AG20443 (cell line): ENCODE measurements at regions not wholly inside any gene's neighbourhood (a gene's known extent, or its start where the extent isn't known, plus 50 kb on each side); places are given as distances from the start of the nearest gene placed in this dataset.
"Not testable (repeated sequence)": the region's sequence is repeated elsewhere in the genome, so short reads cannot be mapped to it uniquely, and the experiment has no call there.

ENCODE experiments used
- DNase-seq: peaks from one replicate; pipeline ENCODE4 v3.0.0; 2012; ENCODE audit warnings: low spot score, mixed read lengths

- DNase-seq = no peak
These were observed 754.2 kb downstream of the FAM181B start for GRCh38 chr11:81979448-81979847.

- no peak for DNase-seq
These were observed 758.3 kb downstream of the FAM181B start for GRCh38 chr11:81975261-81975900.

DNA sequence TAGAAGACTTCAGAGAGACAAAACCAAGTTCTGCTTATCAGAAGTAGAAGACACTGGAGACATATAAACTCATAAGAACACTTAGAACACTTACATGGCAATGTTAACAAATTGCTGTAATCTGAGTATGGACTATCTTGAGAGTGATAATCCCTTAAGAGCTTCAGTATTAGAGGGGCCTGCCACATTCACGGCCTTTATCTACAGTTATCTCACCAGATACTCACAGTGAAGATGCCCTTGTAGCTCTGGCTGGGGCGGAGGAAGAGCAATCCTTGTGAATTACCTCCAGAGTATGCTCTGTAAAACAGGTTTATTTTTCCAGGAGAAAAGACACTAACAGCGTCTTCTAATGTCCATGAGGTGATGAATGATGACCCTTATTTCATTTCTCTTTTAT is 762.8 kb downstream of the FAM181B start:
- DNase-seq = no peak

DNA sequence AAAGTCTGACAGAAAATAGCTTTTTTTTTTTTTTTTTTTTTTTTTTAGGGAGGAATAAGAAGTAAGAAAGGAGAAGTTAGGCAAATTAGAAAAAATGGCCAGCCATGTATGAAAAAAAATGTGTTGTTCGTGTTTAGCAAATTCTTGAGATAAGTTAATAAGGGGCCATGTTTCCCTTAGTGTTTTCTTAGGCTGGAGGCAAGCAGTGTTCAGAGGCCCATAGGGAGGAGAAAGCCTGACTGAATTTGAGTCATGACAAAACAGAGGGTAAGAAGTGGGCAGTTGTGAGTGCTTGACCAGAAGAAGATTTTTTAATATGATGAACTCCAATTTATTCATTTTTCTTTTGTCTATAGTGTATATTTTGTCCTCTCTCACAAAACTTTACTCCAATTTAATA is 766.4 kb downstream of the FAM181B start:
- no peak for DNase-seq

DNA sequence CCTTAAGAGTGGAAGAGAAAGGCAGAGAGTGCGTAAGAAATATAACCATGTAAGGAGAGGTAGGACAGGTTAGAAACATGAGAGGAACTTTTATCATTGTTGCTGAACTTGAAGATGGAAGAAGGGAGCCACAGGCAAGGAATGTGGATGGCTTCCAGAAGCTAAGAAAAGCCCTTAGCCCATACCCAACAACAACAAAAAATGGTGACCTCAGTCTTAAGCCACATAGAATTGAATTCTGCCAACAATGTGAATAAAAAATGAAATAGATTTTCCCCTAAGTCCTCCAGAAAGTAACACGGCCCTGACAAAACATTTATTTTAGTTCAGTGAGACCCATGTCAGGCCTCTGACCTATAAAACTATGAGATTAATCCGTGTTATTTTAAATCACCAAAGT is 767.3 kb downstream of the FAM181B start:
- DNase-seq = no peak

- DNase-seq = no peak
These were observed 770.6 kb downstream of the FAM181B start for GRCh38 chr11:81963018-81963417.

DNA sequence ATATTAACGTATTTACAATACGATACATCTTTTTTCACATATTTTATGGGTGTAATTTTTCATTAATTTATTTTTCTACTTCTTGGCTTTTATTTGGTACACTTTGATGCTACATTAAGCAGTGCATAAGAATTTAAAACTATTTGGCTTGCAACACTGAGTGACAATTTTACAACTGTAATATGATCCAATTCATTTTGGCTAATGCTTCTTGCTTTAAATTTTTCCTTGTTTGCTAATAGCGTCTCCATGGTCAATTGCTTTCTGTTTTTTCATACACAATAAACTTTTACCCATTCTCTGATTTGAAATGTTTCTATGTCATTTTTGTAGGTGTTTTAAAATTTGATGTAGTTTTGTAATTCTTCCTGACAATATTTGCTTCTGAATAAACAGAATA is 773.2 kb downstream of the FAM181B start:
- DNase-seq = no peak

DNA sequence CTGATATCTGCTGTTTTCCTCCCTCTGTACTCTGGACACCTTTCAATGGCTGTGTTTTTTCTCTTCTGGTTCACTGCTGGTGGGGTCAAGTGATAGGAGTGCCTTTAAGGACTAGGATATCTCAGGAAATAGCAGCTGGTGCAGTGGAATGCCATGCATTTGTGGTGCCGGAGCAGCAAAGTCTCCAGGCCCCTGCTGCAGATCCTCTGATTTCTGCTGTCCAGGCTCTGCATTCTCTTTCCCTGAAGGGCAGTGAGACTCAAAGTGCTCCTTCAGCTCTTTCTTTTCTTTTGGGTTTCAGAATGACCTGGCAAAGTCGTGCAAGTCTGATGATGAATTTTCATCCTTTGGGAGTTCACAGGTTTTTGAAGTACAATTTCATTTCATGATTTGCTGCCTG is 774.3 kb downstream of the FAM181B start:
- DNase-seq = no peak

DNA sequence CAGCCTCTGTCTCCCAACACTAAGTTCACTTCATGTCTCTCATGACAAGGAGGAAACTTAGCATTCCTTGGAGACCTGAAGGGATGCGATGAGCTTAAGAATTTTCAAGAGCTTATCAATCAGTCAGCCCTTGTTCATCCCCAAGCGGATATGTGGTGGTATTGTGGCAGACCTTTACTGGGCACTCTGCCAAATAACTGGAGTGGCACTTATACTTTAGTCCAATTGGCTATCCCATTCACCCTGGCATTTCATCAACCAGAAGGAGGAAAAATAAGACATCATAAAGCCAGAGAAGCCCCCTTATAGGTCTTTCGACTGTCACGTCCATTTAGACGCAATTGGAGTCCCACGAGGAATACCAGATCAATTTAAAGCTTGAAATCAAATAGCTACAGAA is 779.4 kb downstream of the FAM181B start:
- DNase-seq = not testable (repeated sequence)

DNA sequence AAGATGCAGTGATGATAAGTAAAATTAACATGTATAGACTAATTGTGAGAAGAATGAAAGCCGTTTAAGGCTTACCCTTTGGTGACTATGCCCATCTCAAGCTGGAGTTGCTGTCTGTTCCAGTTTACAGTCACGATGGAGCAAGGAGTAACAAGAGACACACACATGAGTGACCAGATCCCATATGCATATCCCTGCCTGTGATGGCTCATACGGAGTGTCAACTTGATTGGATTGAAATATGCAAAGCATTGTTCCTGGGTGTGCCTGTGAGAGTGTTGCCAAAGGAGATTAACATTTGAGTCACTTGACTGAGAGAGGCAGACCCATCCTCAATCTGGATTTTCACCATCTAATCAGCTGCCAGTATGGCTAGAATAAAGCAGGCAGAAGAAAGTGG is 786.8 kb downstream of the FAM181B start:
- no peak for DNase-seq

GRCh38 chr11:81942646-81943045 is 791.0 kb downstream of the FAM181B start:
- no peak for DNase-seq

DNA sequence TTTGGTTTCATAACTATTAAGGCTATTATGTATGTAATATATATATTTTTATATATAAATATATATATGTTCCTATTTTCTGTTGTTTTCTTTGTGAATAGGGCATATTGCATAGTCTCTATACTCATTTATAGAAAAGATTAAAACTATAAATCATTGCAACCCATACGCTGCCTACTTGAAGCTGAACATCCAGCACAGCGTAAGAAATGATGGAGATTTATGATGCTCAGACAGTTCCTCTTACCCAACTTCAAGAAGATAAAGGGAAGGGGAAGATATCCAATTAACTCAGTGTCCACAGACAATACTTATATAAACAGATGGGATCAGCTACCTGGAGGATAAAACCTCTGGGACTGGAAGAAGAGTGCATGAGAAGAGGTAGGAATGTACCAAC is 791.7 kb downstream of the FAM181B start:
- DNase-seq = no peak

- DNase-seq = no peak
These were observed 801.4 kb downstream of the FAM181B start for GRCh38 chr11:81932303-81932702.

GRCh38 chr11:81920205-81920604 is 813.5 kb downstream of the FAM181B start:
- DNase-seq = no peak

DNA sequence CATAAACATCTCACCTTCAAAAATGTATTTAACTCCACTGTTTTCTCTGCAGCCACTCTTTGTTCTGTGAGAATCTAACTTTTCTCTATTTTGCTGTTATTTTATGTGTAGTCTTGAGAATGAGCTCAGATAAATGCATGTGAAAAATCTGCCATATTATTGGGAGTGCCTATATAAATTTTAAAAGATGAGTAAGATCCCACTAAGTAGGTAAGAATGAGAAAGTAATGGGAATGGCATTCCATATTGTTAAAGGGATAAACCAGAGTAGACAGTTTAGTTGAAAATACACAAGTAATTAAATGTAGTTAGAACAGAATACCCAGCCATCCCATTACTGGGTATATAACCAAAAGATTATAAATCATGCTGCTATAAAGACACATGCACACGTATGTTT is 817.2 kb downstream of the FAM181B start:
- DNase-seq = no peak

DNA sequence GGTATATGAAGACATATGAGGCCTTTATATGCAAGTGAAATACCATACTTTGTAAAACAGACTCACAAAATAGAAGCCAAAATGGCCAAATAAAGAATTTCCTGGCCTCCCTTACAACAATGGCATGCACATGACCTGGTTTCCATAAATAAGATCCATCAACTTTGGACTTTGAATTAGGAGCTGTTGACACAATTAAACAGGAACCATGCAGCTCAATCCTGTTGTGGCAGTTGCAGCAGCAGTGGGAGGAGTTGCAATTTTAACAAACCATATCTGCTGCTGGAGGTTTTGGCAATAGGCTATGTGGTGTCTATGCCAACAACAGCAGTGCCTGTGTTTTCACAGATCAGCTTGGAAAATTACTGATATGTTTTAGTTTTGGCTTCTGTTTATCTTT is 818.6 kb downstream of the FAM181B start:
- DNase-seq = no peak

- no peak for DNase-seq
These were observed 819.9 kb downstream of the FAM181B start for GRCh38 chr11:81913793-81914192.

GRCh38 chr11:81907996-81908395 is 825.7 kb downstream of the FAM181B start:
- no peak for DNase-seq

DNA sequence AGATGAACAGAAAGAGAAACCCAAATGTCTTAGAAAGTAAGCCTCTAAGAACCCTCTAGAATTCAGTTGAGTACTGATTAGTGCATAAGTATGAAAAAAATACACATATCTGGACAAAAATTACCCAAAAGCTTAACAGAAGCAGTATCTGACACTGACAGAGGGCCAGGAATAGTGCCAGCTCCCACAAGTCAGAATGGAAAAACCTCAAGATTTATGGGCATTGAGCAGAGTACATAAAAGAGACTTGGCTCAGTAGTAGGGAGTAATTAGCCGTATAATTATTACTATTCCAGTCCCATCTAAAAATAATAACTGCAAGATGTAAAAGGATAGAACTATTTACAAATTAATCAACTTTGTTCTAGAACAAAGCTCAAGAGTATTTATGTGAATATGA is 834.5 kb downstream of the FAM181B start:
- DNase-seq = no peak

DNA sequence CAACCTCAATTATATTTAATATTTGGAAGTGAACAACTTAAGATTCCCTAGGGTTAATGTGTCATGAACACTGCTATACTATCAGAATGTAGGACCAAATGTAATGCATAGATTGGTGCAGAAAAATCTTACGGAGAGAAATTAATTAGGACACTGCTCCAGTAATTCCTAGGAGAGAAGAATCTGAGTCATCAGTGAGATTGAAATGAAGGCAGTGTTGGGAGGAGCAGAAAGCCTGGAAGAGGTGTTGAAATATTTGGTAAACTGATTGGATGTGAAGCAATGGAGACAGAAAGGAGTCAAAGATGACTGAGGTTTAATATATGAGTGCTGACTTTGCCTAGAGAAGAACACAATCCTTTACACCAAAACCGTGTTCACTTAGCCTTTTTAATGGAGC is 836.0 kb downstream of the FAM181B start:
- DNase-seq = no peak

DNA sequence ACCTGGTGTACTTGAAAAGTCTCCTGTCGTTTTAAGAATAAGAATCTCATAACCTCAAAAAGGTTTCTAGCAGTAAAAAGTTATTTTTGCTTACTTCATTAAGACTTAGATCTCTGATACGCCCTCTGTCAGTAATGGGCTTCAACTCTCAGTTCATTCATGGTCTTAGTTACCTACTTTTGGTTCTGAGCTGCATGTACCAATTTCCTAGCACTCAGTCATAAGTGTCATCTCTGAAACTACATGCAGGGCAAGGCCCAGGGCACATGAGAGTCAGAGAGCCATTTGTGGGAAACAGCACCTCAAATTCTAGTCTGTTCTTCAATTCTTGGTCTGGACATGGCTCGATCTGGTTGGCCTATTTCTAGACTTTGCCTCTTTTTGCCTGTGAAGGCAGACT is 838.4 kb downstream of the FAM181B start:
- DNase-seq = no peak

- no peak for DNase-seq
These were observed 840.7 kb downstream of the FAM181B start for GRCh38 chr11:81892770-81893635.

DNA sequence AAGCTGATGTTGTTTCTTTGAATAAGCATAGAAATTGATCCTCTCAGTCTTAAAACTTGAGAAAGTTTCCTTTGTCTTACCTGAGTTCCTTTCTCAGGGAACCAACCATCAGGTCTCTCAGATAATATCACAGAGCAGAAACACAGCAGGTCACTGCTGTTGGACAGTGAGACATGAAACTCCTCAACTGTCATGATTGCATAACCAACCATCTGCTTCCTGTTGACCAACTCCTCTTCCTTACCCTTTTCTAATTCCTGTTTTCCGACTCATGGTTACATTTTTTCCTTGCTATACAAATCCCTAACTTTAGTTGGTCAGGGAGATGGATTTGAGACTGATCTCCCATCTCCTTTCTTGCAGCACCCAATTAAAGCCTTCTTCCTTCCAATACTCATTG is 845.3 kb downstream of the FAM181B start:
- no peak for DNase-seq

DNA sequence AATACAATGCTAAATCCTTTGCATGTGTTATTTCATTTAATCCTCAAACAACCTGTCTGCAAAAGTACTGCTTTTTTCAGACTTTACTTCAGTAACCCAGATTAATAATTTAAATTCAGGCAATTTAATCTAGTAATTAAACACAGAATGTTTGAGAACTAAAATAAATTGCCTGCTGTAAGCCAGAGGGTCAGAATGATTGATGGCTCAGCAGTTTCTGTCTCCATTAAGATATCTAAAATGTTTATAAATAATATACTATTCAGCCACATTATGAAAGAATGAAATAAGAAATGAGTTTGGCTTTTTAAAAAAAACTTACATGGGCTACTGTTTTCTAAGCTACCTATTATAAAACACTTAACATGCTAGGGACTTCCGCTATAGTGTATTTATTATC is 846.0 kb downstream of the FAM181B start:
- DNase-seq = no peak
